ES-I3 (cell line): ENCODE measurements at regions not wholly inside any gene's neighbourhood (a gene's known extent, or its start where the extent isn't known, plus 50 kb on each side); places are given as distances from the start of the nearest gene placed in this dataset.

Source experiments
- H3K36me3 ChIP-seq: 2 replicates; pipeline ENCODE4 v1.6.1; 2013; ENCODE audit warnings: mild to moderate bottlenecking, low read length, control low read depth, moderate library complexity; ENCODE audit not compliant: insufficient read depth
- H3K4me1 ChIP-seq: 2 replicates; pipeline ENCODE4 v1.6.1; 2013; ENCODE audit warnings: mild to moderate bottlenecking, control low read depth, low read length; ENCODE audit not compliant: insufficient read depth
- H3K9ac ChIP-seq: 2 replicates; pipeline ENCODE4 v1.6.1; 2013; ENCODE audit warnings: low read depth, mild to moderate bottlenecking, low read length, moderate library complexity
- H3K9me3 ChIP-seq: 2 replicates; pipeline ENCODE4 v1.6.1; 2013; ENCODE audit warnings: mild to moderate bottlenecking, low read length, moderate library complexity; ENCODE audit not compliant: control insufficient read depth, insufficient read depth

- Histone ChIP-seq H3K9ac (no peak overlapping the region), H3K36me3 (no peaks in the 10 kb centered on the region)
Measured at GRCh38 chr1:221845650-221846371, 103.9 kb upstream of the DUSP10 start.

GRCh38 chr1:221841983-221842335 is 100.1 kb upstream of the DUSP10 start:
- Histone ChIP-seq H3K9me3 (no peaks in the 10 kb centered on the region), H3K36me3 (no peaks in the 10 kb centered on the region), H3K4me1 (peaks cover 12% of the 10 kb centered on the region), H3K9ac (no peak overlapping the region)

More at GRCh38 chr1:221845650-221846371, 103.9 kb upstream of the DUSP10 start:
- H3K4me1 ChIP-seq = peaks cover 8% of the 10 kb centered on the region
- no peaks in the 10 kb centered on the region for H3K9me3 ChIP-seq

GRCh38 chr1:221841251-221841982 is 99.5 kb upstream of the DUSP10 start:
- no peaks in the 10 kb centered on the region for H3K9me3 ChIP-seq
- no peak overlapping the region for H3K9ac ChIP-seq
- peaks cover 12% of the 10 kb centered on the region for H3K4me1 ChIP-seq
- no peaks in the 10 kb centered on the region for H3K36me3 ChIP-seq

- H3K9ac ChIP-seq = no peak overlapping the region
- H3K4me1 ChIP-seq = peaks cover 7% of the 10 kb centered on the region
- no peaks in the 10 kb centered on the region for H3K36me3 ChIP-seq
- H3K9me3 ChIP-seq = no peaks in the 10 kb centered on the region
Measured at GRCh38 chr1:221840511-221841243, 98.8 kb upstream of the DUSP10 start.

- Histone ChIP-seq H3K36me3 (0 out of 2 replicates have a peak, but pooled peaks cover 3% of the 10 kb centered on the region), H3K9ac (no peak overlapping the region), H3K9me3 (no peaks in the 10 kb centered on the region), H3K4me1 (peaks cover 12% of the 10 kb centered on the region)
Measured at GRCh38 chr1:221839782-221840395, 98.0 kb upstream of the DUSP10 start.

- 0 out of 2 replicates have a peak, but pooled peaks cover 3% of the 10 kb centered on the region for H3K36me3 ChIP-seq
- H3K9ac ChIP-seq = no peak overlapping the region
- peaks cover 17% of the 10 kb centered on the region for H3K4me1 ChIP-seq
- H3K9me3 ChIP-seq = no peaks in the 10 kb centered on the region
Measured at GRCh38 chr1:221839321-221839720, 97.4 kb upstream of the DUSP10 start.

GRCh38 chr1:221837896-221838295 is 96.0 kb upstream of the DUSP10 start:
- H3K9ac ChIP-seq = no peak overlapping the region
- H3K4me1 ChIP-seq = peaks cover 18% of the 10 kb centered on the region
- H3K9me3 ChIP-seq = no peaks in the 10 kb centered on the region
- H3K36me3 ChIP-seq = 0 out of 2 replicates have a peak, but pooled peaks cover 3% of the 10 kb centered on the region

GRCh38 chr1:221834698-221835513 is 93.0 kb upstream of the DUSP10 start:
- H3K9me3 ChIP-seq = no peaks in the 10 kb centered on the region; the same call in 1 of the 2 replicates
- H3K36me3 ChIP-seq = 0 out of 2 replicates have a peak, but pooled peaks cover 3% of the 10 kb centered on the region
- H3K9ac ChIP-seq = no peak overlapping the region
- peaks cover 18% of the 10 kb centered on the region for H3K4me1 ChIP-seq

- Histone ChIP-seq H3K9ac (no peak overlapping the region), H3K9me3 (no peaks in the 10 kb centered on the region; the same call in 1 of the 2 replicates), H3K36me3 (0 out of 2 replicates have a peak, but pooled peaks cover 3% of the 10 kb centered on the region), H3K4me1 (peaks cover 34% of the 10 kb centered on the region)
Measured at GRCh38 chr1:221832617-221833016, 90.7 kb upstream of the DUSP10 start.

GRCh38 chr1:221832151-221832550 is 90.3 kb upstream of the DUSP10 start:
- H3K4me1 ChIP-seq = peaks cover 37% of the 10 kb centered on the region

GRCh38 chr1:221829327-221830015 is 87.6 kb upstream of the DUSP10 start:
- no peaks in the 10 kb centered on the region; the same call in 1 of the 2 replicates for H3K9me3 ChIP-seq
- H3K36me3 ChIP-seq = no peaks in the 10 kb centered on the region
- H3K9ac ChIP-seq = no peak overlapping the region
- H3K4me1 ChIP-seq = peaks cover 31% of the 10 kb centered on the region

More at GRCh38 chr1:221832151-221832550, 90.3 kb upstream of the DUSP10 start:
- no peak overlapping the region for H3K9ac ChIP-seq
- H3K9me3 ChIP-seq = no peaks in the 10 kb centered on the region; the same call in 1 of the 2 replicates
- H3K36me3 ChIP-seq = 0 out of 2 replicates have a peak, but pooled peaks cover 3% of the 10 kb centered on the region

- Histone ChIP-seq H3K36me3 (no peaks in the 10 kb centered on the region), H3K9ac (no peak overlapping the region), H3K9me3 (no peaks in the 10 kb centered on the region; the same call in 1 of the 2 replicates), H3K4me1 (peaks cover 29% of the 10 kb centered on the region)
Measured at GRCh38 chr1:221827307-221827642, 85.4 kb upstream of the DUSP10 start.

GRCh38 chr1:221824909-221825308 is 83.0 kb upstream of the DUSP10 start:
- H3K9me3 ChIP-seq = no peaks in the 10 kb centered on the region
- H3K4me1 ChIP-seq = peaks cover 29% of the 10 kb centered on the region
- no peaks in the 10 kb centered on the region for H3K36me3 ChIP-seq
- no peak overlapping the region for H3K9ac ChIP-seq
